Caco-2 (cell line): ENCODE measurements at regions not wholly inside any gene's neighbourhood (a gene's known extent, or its start where the extent isn't known, plus 50 kb on each side); places are given as distances from the start of the nearest gene placed in this dataset.
A peak's percentile ranks its signal among the peaks of the same experiment; 100 is the strongest.

Source experiments
- BruUV-seq: library from RNA; stranded (reverse); fragments of 400-500 nt; replicated peaks from 2 replicates; lab custom pipeline; 2021; lab: Mats Ljungman, UMichigan
- CTCF ChIA-PET: fragments of 300-600 bp; sonication (Branson Sonifier 250); formaldehyde crosslinking; loops from one replicate; lab custom pipeline; 2022; ENCODE audit warnings: antibody characterized with exemption; lab: Charles Lee
- POLR2A ChIA-PET: fragments of 300-600 bp; sonication (Branson Sonifier 250); formaldehyde crosslinking; loops from one replicate; lab custom pipeline; 2022; ENCODE audit warnings: antibody characterized with exemption; lab: Charles Lee
- DNase-seq, 2 experiments: peaks; one replicate each; pipeline versions ENCODE4 v3.0.0 to v3.0.0-alpha.2; 2020 to 2022
- H3K27me3 ChIP-seq: replicated peaks from 2 replicates; pipeline ENCODE4 v1.6.0; 2011; ENCODE audit warnings: low read length; ENCODE audit not compliant: control insufficient read depth, insufficient read depth
- H3K36me3 ChIP-seq: 2 replicates; pipeline ENCODE4 v1.5.1; 2011; ENCODE audit warnings: low read length; ENCODE audit not compliant: control insufficient read depth, insufficient read depth
- H3K4me1 ChIP-seq: fragments of 250-450 bp; sonication (Bioruptor Pico); 2 replicates; pipeline ENCODE4 v1.5.1; 2020; ENCODE audit warnings: mild to moderate bottlenecking
- H3K4me3 ChIP-seq: 2 replicates; pipeline ENCODE4 v1.5.1; 2011; ENCODE audit warnings: low read depth, mild to moderate bottlenecking, control low read depth, low read length
- H3K9me3 ChIP-seq: fragments of 250-450 bp; sonication (Bioruptor Pico); 2 replicates; pipeline ENCODE4 v1.5.1; 2020; ENCODE audit warnings: mild to moderate bottlenecking, moderate library complexity
- H3K27ac Mint-ChIP-seq: one replicate; pipeline ENCODE4 v1.8.0; 2022; ENCODE audit warnings: mixed read lengths; ENCODE audit not compliant: unreplicated experiment
- H3K27me3 Mint-ChIP-seq: one replicate; pipeline ENCODE4 v1.8.0; 2022; ENCODE audit warnings: mixed read lengths; ENCODE audit not compliant: insufficient read depth, unreplicated experiment
- H3K36me3 Mint-ChIP-seq: one replicate; pipeline ENCODE4 v1.8.0; 2022; ENCODE audit warnings: mild to moderate bottlenecking, mixed read lengths; ENCODE audit not compliant: insufficient read depth, unreplicated experiment
- H3K4me1 Mint-ChIP-seq: one replicate; pipeline ENCODE4 v1.8.0; 2022; ENCODE audit warnings: low read depth, mixed read lengths; ENCODE audit not compliant: unreplicated experiment
- H3K4me3 Mint-ChIP-seq: one replicate; pipeline ENCODE4 v1.8.0; 2022; ENCODE audit warnings: mild to moderate bottlenecking, moderate library complexity, mixed read lengths; ENCODE audit not compliant: unreplicated experiment
- H3K9me3 Mint-ChIP-seq: one replicate; pipeline ENCODE4 v1.8.0; 2022; ENCODE audit warnings: mixed read lengths; ENCODE audit not compliant: unreplicated experiment
- CTCF ChIP-seq, 2 experiments: fragments of 200-600 bp in 1 of 2; IDR thresholded peaks; 1 replicate in 1 of 2; 2 replicates in 1 of 2; pipeline versions ENCODE4 v1.5.1 to v1.8.0; 2011 to 2022; ENCODE audit warnings: antibody characterized with exemption in 1 of 2, control low read depth in 1 of 2, inconsistent platforms in 1 of 2, low read depth in 1 of 2, low read length in 1 of 2, mild to moderate bottlenecking in 1 of 2, moderate library complexity in 1 of 2; ENCODE audit not compliant: insufficient read depth in 1 of 2, severe bottlenecking in 1 of 2, unreplicated experiment in 1 of 2
- intact Hi-C: fragments of 100-400 bp; cut with micrococcal nuclease; formaldehyde crosslinking; loops from one replicate; pipeline ENCODE4 v1.10.0; 2022; ENCODE audit not compliant: unreplicated experiment

- Histone ChIP-seq H3K27me3 (no peaks in the 10 kb centered on the region), H3K4me3 (no peak overlapping the region), H3K9me3 (no peaks in the 10 kb centered on the region), H3K36me3 (no peaks in the 10 kb centered on the region), H3K4me1 (no peaks in the 10 kb centered on the region)
- DNase-seq = no peak
- ChIA-PET CTCF (no interaction called here), POLR2A (no interaction called here)
- no peaks in the 10 kb centered on the region for H3K27me3 Mint-ChIP-seq
- no peaks in the 10 kb centered on the region for H3K36me3 Mint-ChIP-seq
- intact Hi-C loops = no loop called here
- no TSS peak for BruUV-seq
- no peak overlapping the region for H3K27ac Mint-ChIP-seq
- no peaks in the 10 kb centered on the region for H3K4me1 Mint-ChIP-seq
- TF ChIP-seq CTCF (IDR thresholded peaks at IDR 0.05; ENCODE audit: insufficient read depth in 1 of 2, low read depth in 1 of 2, low read length in 1 of 2, severe bottlenecking in 1 of 2, unreplicated experiment in 1 of 2) = no peak
- no peak overlapping the region for H3K4me3 Mint-ChIP-seq
- no peaks in the 10 kb centered on the region for H3K9me3 Mint-ChIP-seq
Observed at GRCh38 chr18:44309185-44309584, 371.5 kb upstream of the SETBP1 start.

- Mint-ChIP-seq H3K27me3 (peaks cover 3% of the 10 kb centered on the region), H3K27ac (no peak overlapping the region), H3K4me3 (no peak overlapping the region), H3K4me1 (no peaks in the 10 kb centered on the region), H3K36me3 (no peaks in the 10 kb centered on the region), H3K9me3 (no peaks in the 10 kb centered on the region)
- intact Hi-C loops = no loop called here
- H3K4me1 ChIP-seq = no peaks in the 10 kb centered on the region
- no peak overlapping the region for H3K4me3 ChIP-seq
- no peaks in the 10 kb centered on the region for H3K36me3 ChIP-seq
- BruUV-seq = no TSS peak
- H3K27me3 ChIP-seq = no peaks in the 10 kb centered on the region
- DNase-seq = peak in 1 of 2 experiments; percentile 1
- no peak for TF ChIP-seq CTCF (IDR thresholded peaks at IDR 0.05; ENCODE audit: insufficient read depth in 1 of 2, low read depth in 1 of 2, low read length in 1 of 2, severe bottlenecking in 1 of 2, unreplicated experiment in 1 of 2)
- H3K9me3 ChIP-seq = no peaks in the 10 kb centered on the region
- POLR2A ChIA-PET = no interaction called here
- CTCF ChIA-PET = no interaction called here
Observed at GRCh38 chr18:44320619-44321460, 359.8 kb upstream of the SETBP1 start.

DNA sequence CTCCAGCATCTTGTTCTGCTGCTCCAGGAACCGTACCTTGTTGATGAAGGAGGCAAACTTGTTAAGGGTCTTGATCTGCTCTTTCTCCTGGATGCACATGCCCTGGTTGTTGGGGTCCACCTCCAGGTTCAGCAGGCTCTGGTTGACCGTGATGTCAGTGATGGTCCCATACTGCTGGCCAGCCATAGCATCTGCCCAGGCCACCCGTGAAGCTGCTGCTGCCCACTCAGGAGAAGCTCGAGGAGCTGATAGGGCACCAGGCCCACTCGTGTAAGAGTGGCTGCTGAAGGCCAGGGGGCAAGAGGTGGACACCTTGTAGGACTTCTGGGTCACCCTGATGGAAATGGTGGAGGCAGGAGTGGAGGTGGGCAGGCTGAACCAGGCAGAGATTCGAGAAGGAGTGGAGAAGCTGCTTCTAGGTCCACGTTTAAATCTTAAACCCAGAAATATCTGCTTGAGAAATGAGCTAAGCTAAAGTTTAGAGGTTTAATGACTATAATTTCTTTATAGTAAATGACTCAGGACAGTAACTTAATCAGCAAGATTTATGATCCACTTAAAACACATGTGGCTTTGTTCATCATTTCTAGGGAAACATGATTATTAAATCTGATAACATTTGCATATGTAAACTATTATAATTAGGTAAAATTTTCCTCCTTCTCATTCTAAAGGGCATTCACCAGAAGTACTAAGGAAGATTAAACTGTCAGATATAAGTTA lies 358.7 kb upstream of the SETBP1 start:
- no peak overlapping the region for H3K27ac Mint-ChIP-seq
- DNase-seq = no peak
- H3K9me3 ChIP-seq = no peaks in the 10 kb centered on the region
- no peaks in the 10 kb centered on the region for H3K36me3 ChIP-seq
- CTCF ChIA-PET = no interaction called here
- no peaks in the 10 kb centered on the region for H3K4me1 Mint-ChIP-seq
- H3K4me1 ChIP-seq = no peaks in the 10 kb centered on the region
- POLR2A ChIA-PET = no interaction called here
- H3K4me3 ChIP-seq = no peak overlapping the region
- no peaks in the 10 kb centered on the region for H3K9me3 Mint-ChIP-seq
- no peaks in the 10 kb centered on the region for H3K27me3 ChIP-seq
- no peak overlapping the region for H3K4me3 Mint-ChIP-seq
- intact Hi-C loops = no loop called here
- BruUV-seq = no TSS peak
- H3K27me3 Mint-ChIP-seq = peaks cover 3% of the 10 kb centered on the region
- no peak for TF ChIP-seq CTCF (IDR thresholded peaks at IDR 0.05; ENCODE audit: insufficient read depth in 1 of 2, low read depth in 1 of 2, low read length in 1 of 2, severe bottlenecking in 1 of 2, unreplicated experiment in 1 of 2)
- H3K36me3 Mint-ChIP-seq = no peaks in the 10 kb centered on the region
